ENCODE measurements at regions not wholly inside any gene's neighbourhood (a gene's known extent, or its start where the extent isn't known, plus 50 kb on each side); places are given as distances from the start of the nearest gene placed in this dataset.
"Not testable (repeated sequence)": the region's sequence is repeated elsewhere in the genome, so short reads cannot be mapped to it uniquely, and the experiment has no call there.

DNA sequence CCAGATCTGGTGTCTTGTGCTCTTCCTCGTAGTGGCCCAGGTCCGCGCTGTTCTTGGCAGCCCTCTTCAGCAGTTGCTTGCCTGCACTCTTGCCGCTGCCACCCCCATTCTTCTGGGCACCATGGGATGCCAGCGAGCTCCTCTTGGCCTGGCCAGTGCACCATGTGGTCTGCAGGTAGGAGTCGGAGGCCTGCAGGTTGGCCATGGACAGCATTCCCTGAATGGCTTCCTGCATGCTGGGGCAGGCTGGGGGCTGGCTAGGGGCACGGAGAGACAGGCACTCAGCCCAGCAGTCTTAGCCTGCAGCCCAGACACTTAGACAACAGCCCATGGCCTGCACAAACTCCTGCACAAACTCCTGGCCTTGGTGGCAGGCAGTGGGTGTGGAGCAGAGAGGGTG is 234.9 kb downstream of the TUBA3C start:
- Histone ChIP-seq H3K36me3 (ENCODE audit: insufficient read depth, low read length) (no peaks in the 10 kb centered on the region), H3K27me3 (ENCODE audit: control insufficient read depth in 1 of 2, insufficient read depth in 2 of 2, low read length in 2 of 2) (no peaks in the 10 kb centered on the region), H3K4me1 (ENCODE audit: insufficient read depth, low read length) (no peaks in the 10 kb centered on the region), H3K27ac (ENCODE audit: low read depth, low read length) (no peak overlapping the region), H3K9me3 (ENCODE audit: low read length) (no peaks in the 10 kb centered on the region), H3K4me3 (ENCODE audit: low read depth in 1 of 2, low read length in 2 of 2) (no peak overlapping the region), H3K9ac (ENCODE audit: low read length) (no peak overlapping the region)

DNA sequence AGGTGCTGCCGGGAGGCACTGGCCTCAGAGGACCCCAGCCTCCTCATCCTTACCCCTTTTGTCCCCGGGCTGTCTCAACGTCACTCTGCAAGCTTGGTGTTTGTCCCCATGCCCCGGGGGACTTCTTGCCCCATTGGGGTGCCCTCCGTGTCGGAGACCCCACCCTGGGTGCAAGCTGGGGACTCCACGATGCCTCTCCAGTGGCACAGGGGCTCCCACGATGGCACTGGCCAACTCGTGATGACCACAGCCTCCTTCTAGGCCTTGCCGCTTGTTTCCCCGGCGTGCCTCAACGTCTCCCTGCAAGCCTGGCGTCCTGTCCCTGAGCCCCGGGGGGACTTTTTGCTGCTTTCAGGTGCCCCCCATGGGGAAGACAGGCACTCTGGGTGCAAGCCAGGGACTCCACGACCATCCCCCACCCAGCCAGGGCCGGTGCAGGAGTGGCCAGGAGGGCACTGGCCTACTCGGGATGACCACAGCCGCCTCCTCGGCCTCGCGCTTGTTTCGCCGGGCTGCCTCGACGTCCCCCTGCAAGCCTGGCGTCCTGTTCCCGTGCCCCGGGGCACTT is 237.0 kb downstream of the TUBA3C start:
- H3K27ac ChIP-seq (ENCODE audit: low read depth, low read length) = no peak overlapping the region
- no peaks in the 10 kb centered on the region for H3K36me3 ChIP-seq (ENCODE audit: insufficient read depth, low read length)
- no peaks in the 10 kb centered on the region for H3K9me3 ChIP-seq (ENCODE audit: low read length)

DNA sequence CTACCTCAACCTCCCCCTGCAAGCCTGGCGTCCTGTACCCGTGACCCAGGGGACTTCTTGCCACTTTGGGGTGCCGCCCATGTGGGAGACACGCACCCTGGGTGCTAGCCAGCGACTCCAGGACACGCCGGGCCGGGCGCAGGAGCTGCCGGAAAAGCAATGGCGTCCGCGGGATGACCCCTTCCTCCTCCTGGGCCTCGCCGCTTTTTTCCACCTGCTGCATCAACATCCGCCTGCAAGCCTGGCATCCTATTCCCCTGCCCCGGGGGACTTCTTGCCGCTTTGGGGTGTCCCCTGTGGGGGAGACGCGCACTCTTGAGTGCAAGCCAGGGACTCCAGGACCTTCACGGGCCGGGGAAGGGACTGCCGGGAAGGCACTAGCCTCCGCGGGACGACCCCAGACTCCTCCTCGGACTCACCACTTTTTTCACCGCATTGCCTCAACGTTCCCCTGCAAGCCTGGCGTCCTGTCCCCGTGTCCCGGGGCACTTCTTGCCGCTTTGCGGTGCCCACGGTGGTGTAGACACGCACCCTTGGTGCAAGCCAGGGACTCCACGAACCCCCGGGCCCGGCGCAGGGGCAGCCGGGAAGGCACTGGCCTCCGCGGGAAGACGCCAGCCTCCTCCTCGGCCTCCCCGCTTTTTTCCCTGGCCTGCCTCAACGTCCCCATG is 237.8 kb downstream of the TUBA3C start:
- Histone ChIP-seq H3K27ac (ENCODE audit: low read depth, low read length) (no peak overlapping the region), H3K9ac (ENCODE audit: low read length) (no peak overlapping the region), H3K36me3 (ENCODE audit: insufficient read depth, low read length) (no peaks in the 10 kb centered on the region), H3K4me3 (ENCODE audit: low read depth in 1 of 2, low read length in 2 of 2) (no peak overlapping the region), H3K27me3 (ENCODE audit: control insufficient read depth in 1 of 2, insufficient read depth in 2 of 2, low read length in 2 of 2) (no peaks in the 10 kb centered on the region), H3K9me3 (ENCODE audit: low read length) (no peaks in the 10 kb centered on the region), H3K4me1 (ENCODE audit: insufficient read depth, low read length) (no peaks in the 10 kb centered on the region)

More for the DNA sequence above, 237.0 kb downstream of the TUBA3C start:
- H3K4me1 ChIP-seq (ENCODE audit: insufficient read depth, low read length) = no peaks in the 10 kb centered on the region
- H3K4me3 ChIP-seq (ENCODE audit: low read depth in 1 of 2, low read length in 2 of 2) = no peak overlapping the region
- H3K9ac ChIP-seq (ENCODE audit: low read length) = no peak overlapping the region
- no peaks in the 10 kb centered on the region for H3K27me3 ChIP-seq (ENCODE audit: control insufficient read depth in 1 of 2, insufficient read depth in 2 of 2, low read length in 2 of 2)

DNA sequence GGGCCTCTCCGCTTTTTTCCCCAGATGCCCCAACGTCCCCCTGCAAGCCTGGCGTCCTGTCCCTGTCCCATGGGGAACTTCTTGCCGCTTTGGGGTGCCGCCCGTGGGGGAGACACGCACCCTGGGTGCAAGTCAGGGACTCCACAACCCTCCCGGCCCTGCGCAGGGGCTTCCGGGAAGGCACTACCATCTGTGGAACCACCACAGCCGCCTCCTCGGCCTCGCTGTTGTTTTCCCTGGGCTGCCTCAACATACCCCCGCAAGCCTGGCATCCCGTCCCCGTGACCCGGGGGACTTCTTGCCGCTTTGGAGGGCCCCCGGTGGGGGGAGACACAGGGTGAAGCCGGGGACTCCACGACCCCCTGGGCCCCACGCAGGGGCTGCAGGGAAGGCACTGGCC is 238.4 kb downstream of the TUBA3C start:
- no peaks in the 10 kb centered on the region for H3K36me3 ChIP-seq (ENCODE audit: insufficient read depth, low read length)
- H3K9me3 ChIP-seq (ENCODE audit: low read length) = no peaks in the 10 kb centered on the region
- no peaks in the 10 kb centered on the region for H3K4me1 ChIP-seq (ENCODE audit: insufficient read depth, low read length)
- H3K27me3 ChIP-seq (ENCODE audit: control insufficient read depth in 1 of 2, insufficient read depth in 2 of 2, low read length in 2 of 2) = no peaks in the 10 kb centered on the region
- H3K4me3 ChIP-seq (ENCODE audit: low read depth in 1 of 2, low read length in 2 of 2) = no peak overlapping the region
- no peak overlapping the region for H3K27ac ChIP-seq (ENCODE audit: low read depth, low read length)
- H3K9ac ChIP-seq (ENCODE audit: low read length) = no peak overlapping the region

DNA sequence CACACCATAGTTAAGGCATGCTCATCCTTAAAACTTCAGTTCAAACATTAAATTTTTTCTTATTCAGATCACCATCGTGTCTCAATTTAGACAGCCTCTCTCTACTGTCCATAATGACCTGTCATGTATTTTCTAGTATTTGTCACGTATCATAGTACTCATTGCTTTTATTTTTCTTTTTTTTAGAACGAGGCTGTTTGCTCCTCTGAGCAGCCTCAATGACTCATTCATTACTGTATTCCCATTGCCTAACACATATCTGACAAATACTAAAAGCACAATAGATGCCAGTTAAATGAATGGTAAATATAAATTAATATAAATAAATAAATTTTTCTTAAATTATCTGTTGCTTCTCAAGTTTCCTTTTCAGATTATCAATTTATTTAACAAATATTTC is 245.5 kb downstream of the TUBA3C start:
- no peak overlapping the region for H3K4me3 ChIP-seq (ENCODE audit: low read depth in 1 of 2, low read length in 2 of 2)
- no peaks in the 10 kb centered on the region for H3K4me1 ChIP-seq (ENCODE audit: insufficient read depth, low read length)
- H3K9ac ChIP-seq (ENCODE audit: low read length) = no peak overlapping the region
- H3K9me3 ChIP-seq (ENCODE audit: low read length) = no peaks in the 10 kb centered on the region
- H3K27ac ChIP-seq (ENCODE audit: low read depth, low read length) = no peak overlapping the region
- H3K27me3 ChIP-seq (ENCODE audit: control insufficient read depth in 1 of 2, insufficient read depth in 2 of 2, low read length in 2 of 2) = no peaks in the 10 kb centered on the region
- H3K36me3 ChIP-seq (ENCODE audit: insufficient read depth, low read length) = no peaks in the 10 kb centered on the region

DNA sequence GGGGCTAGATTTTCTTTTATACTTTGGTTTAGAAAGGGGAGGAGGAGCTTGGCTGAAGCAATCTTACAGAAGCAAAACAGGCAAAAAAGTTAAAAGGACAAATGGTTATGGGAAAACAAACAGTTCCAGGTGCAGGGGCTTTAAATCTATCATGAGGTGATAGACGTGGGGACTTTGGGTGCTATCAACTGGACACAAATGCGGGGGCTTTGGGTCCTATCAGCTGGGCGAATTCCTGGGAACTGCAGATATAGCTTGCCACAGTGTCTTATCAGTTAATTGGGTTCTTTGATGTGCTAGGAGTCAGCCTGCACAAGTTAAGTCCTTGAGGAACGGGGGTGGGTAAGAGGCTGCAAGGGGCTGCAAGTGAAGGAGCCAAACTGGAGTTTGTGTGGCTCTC is 260.6 kb downstream of the TUBA3C start:
- Histone ChIP-seq H3K9ac (ENCODE audit: low read length) (no peak overlapping the region), H3K36me3 (ENCODE audit: insufficient read depth, low read length) (no peaks in the 10 kb centered on the region), H3K27me3 (ENCODE audit: control insufficient read depth in 1 of 2, insufficient read depth in 2 of 2, low read length in 2 of 2) (no peaks in the 10 kb centered on the region), H3K9me3 (ENCODE audit: low read length) (no peaks in the 10 kb centered on the region), H3K27ac (ENCODE audit: low read depth, low read length) (no peak overlapping the region), H3K4me3 (ENCODE audit: low read depth in 1 of 2, low read length in 2 of 2) (no peak overlapping the region), H3K4me1 (ENCODE audit: insufficient read depth, low read length) (no peaks in the 10 kb centered on the region)

DNA sequence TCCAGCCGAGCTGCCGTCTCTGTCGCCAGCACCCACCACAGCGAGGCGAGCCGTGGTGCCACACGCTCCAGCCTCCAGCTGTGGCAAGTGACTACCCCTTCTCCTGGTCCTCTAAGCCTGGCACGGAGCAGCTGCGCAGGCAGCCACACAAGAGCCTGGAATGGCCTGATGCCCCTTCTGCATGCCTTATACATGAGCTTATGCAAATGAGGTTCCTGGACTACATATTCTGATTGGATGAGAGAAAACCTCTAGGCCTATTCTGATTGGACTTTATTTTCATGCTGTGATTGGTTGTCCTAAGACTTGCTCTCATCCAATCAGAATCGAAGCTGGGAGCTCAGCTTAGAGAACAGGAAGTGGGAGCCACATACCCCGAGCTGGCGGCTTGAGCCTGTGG is 276.5 kb downstream of the TUBA3C start:
- not testable (repeated sequence) for H3K27me3 ChIP-seq (ENCODE audit: control insufficient read depth in 1 of 2, insufficient read depth in 2 of 2, low read length in 2 of 2); H3K4me1 ChIP-seq (ENCODE audit: insufficient read depth, low read length); H3K9me3 ChIP-seq (ENCODE audit: low read length); H3K9ac ChIP-seq (ENCODE audit: low read length); H3K4me3 ChIP-seq (ENCODE audit: low read depth in 1 of 2, low read length in 2 of 2); H3K27ac ChIP-seq (ENCODE audit: low read depth, low read length); H3K36me3 ChIP-seq (ENCODE audit: insufficient read depth, low read length)

DNA sequence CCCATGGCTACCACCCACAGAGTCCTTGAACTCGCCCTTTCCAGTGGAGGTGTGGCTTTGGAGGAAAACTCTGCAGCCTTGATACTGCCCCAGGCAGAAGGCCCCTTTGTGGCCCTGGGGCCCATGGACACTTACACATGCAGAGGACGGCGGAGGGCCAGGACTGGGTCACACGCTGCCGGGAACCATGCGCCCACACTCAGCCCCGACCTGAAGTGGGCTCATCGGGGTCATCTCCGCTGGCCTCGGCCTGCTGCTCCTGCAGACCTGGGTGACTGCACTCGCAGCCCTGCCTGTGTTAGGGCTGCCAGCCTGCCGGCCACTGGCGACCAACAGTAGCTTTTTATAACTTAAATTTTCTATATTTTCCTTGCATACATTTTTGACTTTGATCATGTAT is 286.2 kb downstream of the TUBA3C start:
- H3K36me3 ChIP-seq (ENCODE audit: insufficient read depth, low read length); H3K27ac ChIP-seq (ENCODE audit: low read depth, low read length); H3K4me3 ChIP-seq (ENCODE audit: low read depth in 1 of 2, low read length in 2 of 2); H3K9ac ChIP-seq (ENCODE audit: low read length); H3K9me3 ChIP-seq (ENCODE audit: low read length); H3K27me3 ChIP-seq (ENCODE audit: control insufficient read depth in 1 of 2, insufficient read depth in 2 of 2, low read length in 2 of 2); H3K4me1 ChIP-seq (ENCODE audit: insufficient read depth, low read length): not testable (repeated sequence)

DNA sequence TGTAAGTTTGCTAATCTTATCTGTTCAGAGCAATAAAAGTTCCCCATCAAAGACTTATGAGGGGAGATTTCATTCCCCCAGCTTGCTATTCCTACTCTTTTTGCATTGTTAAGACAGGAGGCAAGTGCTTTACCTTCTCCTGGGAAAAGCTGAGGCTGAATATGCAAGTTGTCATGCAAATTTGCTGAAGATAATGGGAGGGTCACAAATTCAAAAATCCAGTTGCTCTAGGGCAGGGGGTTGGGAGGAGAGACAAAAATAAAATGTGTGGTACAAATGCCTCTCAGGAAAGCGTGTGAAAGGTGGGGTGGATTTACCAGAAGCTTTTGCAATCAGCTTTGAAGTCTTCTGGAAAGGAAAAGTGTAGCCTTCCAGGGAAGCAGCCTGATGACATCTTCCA is 290.4 kb downstream of the TUBA3C start:
- H3K27me3 ChIP-seq (ENCODE audit: control insufficient read depth in 1 of 2, insufficient read depth in 2 of 2, low read length in 2 of 2); H3K4me3 ChIP-seq (ENCODE audit: low read depth in 1 of 2, low read length in 2 of 2); H3K4me1 ChIP-seq (ENCODE audit: insufficient read depth, low read length); H3K9me3 ChIP-seq (ENCODE audit: low read length); H3K27ac ChIP-seq (ENCODE audit: low read depth, low read length); H3K36me3 ChIP-seq (ENCODE audit: insufficient read depth, low read length); H3K9ac ChIP-seq (ENCODE audit: low read length): not testable (repeated sequence)

DNA sequence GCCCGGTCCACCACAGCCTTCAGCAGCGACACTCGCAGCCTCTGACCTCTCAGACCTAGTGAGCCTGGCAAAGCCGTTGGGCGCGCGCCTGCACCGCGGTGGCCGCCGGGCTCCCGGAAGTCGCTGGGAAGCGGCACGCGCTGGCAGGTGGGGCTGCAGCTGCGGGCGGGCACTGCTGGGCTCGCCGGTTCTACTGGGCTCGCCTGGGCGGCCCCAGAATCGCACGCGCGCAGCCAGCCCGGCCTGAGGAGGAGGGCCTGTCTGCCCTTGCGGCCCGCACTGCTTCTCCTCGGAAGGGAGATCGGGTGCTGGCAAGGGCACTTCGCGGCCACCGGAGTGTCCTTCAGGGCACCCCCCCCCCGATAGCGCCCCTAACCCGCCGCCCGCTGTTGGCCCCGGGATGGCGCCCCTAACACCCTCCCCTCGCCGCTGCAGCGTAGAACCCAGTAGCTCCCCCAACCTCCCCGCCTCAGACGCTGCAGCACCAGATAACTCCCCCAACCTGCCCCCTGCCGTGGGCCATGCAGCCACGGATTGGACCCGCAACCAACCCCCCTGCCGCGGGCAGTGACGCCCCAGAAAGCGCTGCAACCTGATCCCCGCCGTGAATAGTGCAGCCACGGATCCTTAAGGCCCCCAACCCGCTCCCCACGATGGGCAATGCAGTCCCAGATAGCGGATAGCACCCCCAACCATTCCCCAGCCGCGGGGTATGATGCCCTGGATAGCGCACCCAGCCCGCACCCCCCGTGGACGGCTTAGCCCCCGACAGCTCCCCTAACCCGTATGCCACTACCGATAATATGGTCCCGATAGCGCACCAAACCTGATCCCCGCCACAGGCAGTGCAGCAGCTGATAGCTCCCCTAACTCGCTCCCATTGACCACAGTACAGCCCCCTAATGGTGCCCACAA is 306.5 kb downstream of the TUBA3C start:
- not testable (repeated sequence) for H3K27me3 ChIP-seq (ENCODE audit: control insufficient read depth in 1 of 2, insufficient read depth in 2 of 2, low read length in 2 of 2); H3K27ac ChIP-seq (ENCODE audit: low read depth, low read length); H3K9ac ChIP-seq (ENCODE audit: low read length); H3K4me3 ChIP-seq (ENCODE audit: low read depth in 1 of 2, low read length in 2 of 2); H3K4me1 ChIP-seq (ENCODE audit: insufficient read depth, low read length); H3K9me3 ChIP-seq (ENCODE audit: low read length); H3K36me3 ChIP-seq (ENCODE audit: insufficient read depth, low read length)

DNA sequence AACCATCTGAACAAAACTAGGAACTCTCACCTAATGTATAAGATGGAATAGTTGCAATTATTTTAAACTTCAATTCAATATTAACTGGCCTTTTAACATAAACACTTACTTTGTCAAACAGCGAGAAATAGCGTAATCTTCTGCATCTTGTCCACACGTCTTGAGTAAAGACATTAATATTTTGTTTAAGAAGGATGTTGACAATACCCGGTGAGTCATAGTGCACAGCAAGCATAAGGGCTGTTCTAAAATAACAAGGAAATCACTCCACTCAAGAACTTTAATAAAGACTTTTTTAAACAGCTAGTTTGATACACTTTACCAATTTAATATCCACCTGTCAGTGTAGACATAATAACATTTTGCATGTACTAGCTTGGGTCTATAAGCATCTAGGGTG is 311.1 kb downstream of the TUBA3C start:
- H3K9me3 ChIP-seq (ENCODE audit: low read length); H3K4me1 ChIP-seq (ENCODE audit: insufficient read depth, low read length); H3K27me3 ChIP-seq (ENCODE audit: control insufficient read depth in 1 of 2, insufficient read depth in 2 of 2, low read length in 2 of 2); H3K27ac ChIP-seq (ENCODE audit: low read depth, low read length); H3K36me3 ChIP-seq (ENCODE audit: insufficient read depth, low read length); H3K9ac ChIP-seq (ENCODE audit: low read length); H3K4me3 ChIP-seq (ENCODE audit: low read depth in 1 of 2, low read length in 2 of 2): not testable (repeated sequence)
